GM12878 (cell line): ENCODE measurements at regions not wholly inside any gene's neighbourhood (a gene's known extent, or its start where the extent isn't known, plus 50 kb on each side); places are given as distances from the start of the nearest gene placed in this dataset.

ENCODE experiments used
- CREM ChIP-seq: IDR thresholded peaks from 2 replicates; pipeline ENCODE4 v1.6.1; 2014; ENCODE audit warnings: antibody characterized with exemption, low read depth
- CTCF ChIP-seq, 3 experiments: IDR thresholded peaks in 2 of 3; conservative IDR thresholded peaks in 1 of 3; 2 replicates each; pipeline ENCODE4 v1.5.1; 2011; ENCODE audit warnings: low read depth in 3 of 3, low read length in 3 of 3, mild to moderate bottlenecking in 3 of 3, control low read depth in 2 of 3, moderate library complexity in 2 of 3, inconsistent platforms in 1 of 3, mixed read lengths in 1 of 3; ENCODE audit not compliant: control insufficient read depth in 2 of 3, insufficient read depth in 1 of 3; ENCODE audit errors: extremely low read depth in 1 of 3
- ESRRA ChIP-seq: IDR thresholded peaks from 2 replicates; pipeline ENCODE4 v1.6.1; 2012; ENCODE audit warnings: mild to moderate bottlenecking, low read length, improper control_type of control experiment
- KAT2A ChIP-seq: conservative IDR thresholded peaks from 2 replicates; pipeline ENCODE4 v1.6.1; 2011; ENCODE audit warnings: low read depth, low read length; ENCODE audit not compliant: control insufficient read depth
- KDM1A ChIP-seq: fragments of 200-600 bp; sonication (generic); IDR thresholded peaks from 2 replicates; pipeline ENCODE4 v1.6.1; 2016; ENCODE audit warnings: borderline replicate concordance
- LARP7 ChIP-seq: fragments of 450-650 bp; IDR thresholded peaks from 2 replicates; pipeline ENCODE4 v1.6.1; 2017; ENCODE audit warnings: mild to moderate bottlenecking
- MAX ChIP-seq: IDR thresholded peaks from 2 replicates; pipeline ENCODE4 v1.6.1; 2012; ENCODE audit warnings: low read depth, low read length, improper control_type of control experiment
- MTA2 ChIP-seq: fragments of 450-650 bp; IDR thresholded peaks from 2 replicates; pipeline ENCODE4 v1.6.1; 2016; ENCODE audit warnings: low read depth, mild to moderate bottlenecking, moderate library complexity
- PML ChIP-seq: IDR thresholded peaks from 2 replicates; pipeline ENCODE4 v1.6.1; 2012; ENCODE audit warnings: low read length, inconsistent platforms
- POLR2AphosphoS2 ChIP-seq: IDR thresholded peaks from 2 replicates; pipeline ENCODE4 v1.6.1; 2011; ENCODE audit warnings: low read depth, mild to moderate bottlenecking, low read length, improper control_type of control experiment, moderate library complexity
- RAD21 ChIP-seq: IDR thresholded peaks from 2 replicates; pipeline ENCODE4 v1.6.1; 2011; ENCODE audit warnings: mild to moderate bottlenecking, low read depth, low read length, moderate library complexity; ENCODE audit not compliant: insufficient read depth
- TCF12 ChIP-seq: IDR thresholded peaks from 2 replicates; pipeline ENCODE4 v1.6.1; 2011; ENCODE audit warnings: low read depth, mild to moderate bottlenecking, low read length
- YY1 ChIP-seq: IDR thresholded peaks from 2 replicates; pipeline ENCODE4 v1.6.1; 2011; ENCODE audit warnings: low read depth, mild to moderate bottlenecking, low read length

- TF ChIP-seq CTCF (IDR thresholded peaks at IDR 0.05 in 2 of 3, conservative IDR thresholded peaks at IDR 0.05 in 1 of 3; ENCODE audit: control insufficient read depth in 2 of 3, extremely low read depth in 1 of 3, insufficient read depth in 1 of 3, low read depth in 3 of 3, low read length in 3 of 3): no peak
- no peak for TF ChIP-seq ESRRA
- no peak for TF ChIP-seq LARP7
- no peak for TF ChIP-seq MAX
- no peak for TF ChIP-seq MTA2
- TF ChIP-seq TCF12: no peak
- no peak for TF ChIP-seq KDM1A
- no peak for TF ChIP-seq RAD21
- no peak for TF ChIP-seq KAT2A
- no peak for TF ChIP-seq YY1
- no peak for TF ChIP-seq CREM
- TF ChIP-seq PML: no peak
- TF ChIP-seq POLR2AphosphoS2: no peak
Observed at GRCh38 chr5:148951612-148952011, 111.2 kb downstream of the SH3TC2 start.
